Central memory CD4-positive, alpha-beta T cell (primary cell): ENCODE measurements at regions not wholly inside any gene's neighbourhood (a gene's known extent, or its start where the extent isn't known, plus 50 kb on each side); places are given as distances from the start of the nearest gene placed in this dataset.

ENCODE experiments used
- DNase-seq: peaks from one replicate; pipeline ENCODE4 v3.0.0; 2022

DNA sequence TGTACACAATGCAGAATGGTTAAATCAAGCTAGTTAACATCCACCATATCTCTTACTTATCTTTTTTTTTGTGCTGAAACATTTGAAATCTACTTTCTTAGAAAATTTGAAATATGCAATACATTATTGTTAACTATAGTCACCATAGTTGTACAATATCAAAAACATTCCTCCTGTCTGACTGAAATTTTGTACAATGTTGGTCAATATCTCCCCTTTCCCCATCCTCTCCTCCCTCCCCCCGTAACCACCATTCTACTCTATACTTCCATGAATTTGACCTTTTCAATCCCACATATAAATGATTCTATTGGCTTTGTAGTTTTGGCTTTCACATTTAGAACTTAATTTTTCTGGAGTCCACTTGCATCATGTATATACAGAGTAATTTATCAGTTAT is 63.5 kb upstream of the DCD start:
- no peak for DNase-seq

DNA sequence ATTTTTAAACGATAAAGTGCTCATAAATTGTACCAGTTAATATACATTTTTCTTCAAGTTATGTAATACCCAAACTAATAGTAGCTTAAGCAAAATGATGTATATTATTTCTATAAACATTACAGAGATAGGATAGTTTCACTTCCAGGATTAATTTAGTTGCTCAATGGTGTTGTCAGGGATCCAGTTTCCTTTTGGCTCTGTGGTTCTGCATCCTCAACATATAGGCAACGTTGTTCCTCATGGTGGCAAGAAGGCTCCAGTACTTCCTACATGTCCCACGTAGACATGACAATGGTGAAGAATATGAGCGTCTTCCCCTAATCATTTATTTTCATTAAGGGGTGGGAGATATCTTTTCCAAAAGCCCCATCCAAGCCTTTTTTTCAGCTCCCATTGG is 60.7 kb upstream of the DCD start:
- no peak for DNase-seq

DNA sequence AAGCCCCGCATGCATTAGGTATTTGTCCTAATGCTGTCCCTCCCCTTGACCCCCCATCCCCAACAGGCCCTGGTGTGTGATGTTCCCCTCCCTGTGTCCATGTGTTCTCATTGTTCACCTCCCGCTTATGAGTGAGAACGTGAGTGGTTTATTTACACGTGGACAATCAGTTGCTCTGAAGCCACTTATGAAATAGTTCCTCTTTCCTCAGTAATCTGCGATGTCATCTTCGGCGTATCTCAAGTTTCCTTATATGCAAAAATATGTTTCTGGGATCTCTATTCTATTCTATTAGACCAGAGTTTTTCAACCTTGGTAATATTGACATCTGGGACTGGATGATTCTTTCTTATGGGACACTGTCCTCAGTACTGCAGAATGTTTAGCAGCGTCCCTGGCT is 56.0 kb upstream of the DCD start:
- no peak for DNase-seq

GRCh38 chr12:54701940-54702592 is 53.9 kb upstream of the DCD start:
- peak; percentile 44 for DNase-seq

DNA sequence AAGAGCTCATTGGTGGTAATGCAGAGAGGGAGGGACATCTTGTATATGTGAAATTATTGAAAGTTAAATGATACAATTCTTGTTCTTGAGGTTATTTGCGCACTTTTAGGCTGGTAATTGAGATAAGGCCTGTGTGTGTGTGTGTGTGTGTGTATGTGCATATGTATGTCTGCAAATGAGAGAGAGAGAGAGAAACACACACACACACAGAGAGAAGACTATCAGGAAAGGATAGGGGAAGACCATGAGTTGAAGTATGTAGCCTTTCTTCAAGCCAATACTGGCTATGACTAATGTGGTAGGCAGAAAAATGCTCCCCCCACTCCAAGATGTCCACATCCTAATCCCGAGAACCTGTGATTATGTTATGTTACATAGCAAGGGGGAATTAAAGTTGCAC is 52.7 kb upstream of the DCD start:
- DNase-seq: no peak

DNA sequence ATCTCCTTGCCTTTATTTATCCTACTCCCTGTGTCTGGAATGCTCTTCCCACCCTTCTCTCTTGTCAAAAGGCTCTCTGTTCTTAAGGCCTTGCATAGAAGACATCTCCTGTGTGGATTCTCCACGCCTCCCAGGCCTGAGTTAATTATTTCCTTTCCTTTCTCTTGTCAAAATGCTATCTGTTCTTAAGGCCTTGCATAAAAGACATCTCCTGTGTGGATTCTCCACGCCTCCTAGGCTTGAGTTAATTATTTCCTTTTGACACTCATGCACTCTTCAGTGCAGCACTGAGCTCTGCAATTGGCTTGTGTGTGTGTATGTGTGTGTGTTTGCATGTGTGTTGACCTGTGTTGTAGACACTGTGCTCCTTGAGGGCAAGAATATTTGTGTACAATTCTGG is 52.1 kb upstream of the DCD start:
- no peak for DNase-seq
